Stimulated activated naive CD8-positive, alpha-beta T cell treated with anti-CD3 and anti-CD28 coated beads, Interleukin-15, Interleukin-2, amounts not matched to agents 100 ng/mL and 50 ng/mL, for 24 hours (primary cell): ENCODE measurements at regions not wholly inside any gene's neighbourhood (a gene's known extent, or its start where the extent isn't known, plus 50 kb on each side); places are given as distances from the start of the nearest gene placed in this dataset.
A peak's percentile ranks its signal among the peaks of the same experiment; 100 is the strongest.

Source experiments
- H3K27ac Mint-ChIP-seq: one replicate; pipeline ENCODE4 v1.8.0; 2021; ENCODE audit warnings: mild to moderate bottlenecking, mixed read lengths
- H3K27me3 Mint-ChIP-seq: one replicate; pipeline ENCODE4 v1.8.0; 2021; ENCODE audit warnings: mixed read lengths
- H3K36me3 Mint-ChIP-seq: one replicate; pipeline ENCODE4 v1.8.0; 2021; ENCODE audit warnings: low read depth, mixed read lengths
- H3K4me1 Mint-ChIP-seq: one replicate; pipeline ENCODE4 v1.8.0; 2021; ENCODE audit warnings: low read depth, mixed read lengths
- H3K4me3 Mint-ChIP-seq: one replicate; pipeline ENCODE4 v1.8.0; 2021; ENCODE audit warnings: mild to moderate bottlenecking, mixed read lengths
- H3K9me3 Mint-ChIP-seq: one replicate; pipeline ENCODE4 v1.8.0; 2021; ENCODE audit warnings: mixed read lengths

DNA sequence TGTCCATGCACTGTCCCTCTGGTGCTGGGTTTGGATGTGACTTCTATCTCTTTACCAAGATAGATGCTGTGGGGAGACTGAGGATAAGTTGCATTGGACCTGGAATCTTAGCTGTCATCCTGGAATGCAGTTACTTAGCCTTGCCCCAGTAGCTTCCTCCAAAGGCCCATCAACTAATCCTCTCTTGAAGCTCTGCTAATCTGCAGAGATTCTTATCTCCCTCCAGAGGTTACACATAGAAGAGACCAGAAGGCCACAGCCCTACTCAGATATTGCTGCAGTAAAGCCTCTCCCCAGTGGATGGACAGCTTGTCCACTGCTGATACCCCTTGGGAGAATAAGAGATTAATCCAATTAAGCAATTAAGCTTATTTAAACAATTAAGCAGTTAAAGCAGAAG, 867.2 kb downstream of the BCL11B start:
- H3K4me1 Mint-ChIP-seq, result peaks cover 16% of the 10 kb centered on the region
- no peak overlapping the region for H3K27ac Mint-ChIP-seq
- no peak overlapping the region for H3K4me3 Mint-ChIP-seq
- no peaks in the 10 kb centered on the region for H3K36me3 Mint-ChIP-seq
- no peaks in the 10 kb centered on the region for H3K9me3 Mint-ChIP-seq
- H3K27me3 Mint-ChIP-seq, result no peaks in the 10 kb centered on the region

DNA sequence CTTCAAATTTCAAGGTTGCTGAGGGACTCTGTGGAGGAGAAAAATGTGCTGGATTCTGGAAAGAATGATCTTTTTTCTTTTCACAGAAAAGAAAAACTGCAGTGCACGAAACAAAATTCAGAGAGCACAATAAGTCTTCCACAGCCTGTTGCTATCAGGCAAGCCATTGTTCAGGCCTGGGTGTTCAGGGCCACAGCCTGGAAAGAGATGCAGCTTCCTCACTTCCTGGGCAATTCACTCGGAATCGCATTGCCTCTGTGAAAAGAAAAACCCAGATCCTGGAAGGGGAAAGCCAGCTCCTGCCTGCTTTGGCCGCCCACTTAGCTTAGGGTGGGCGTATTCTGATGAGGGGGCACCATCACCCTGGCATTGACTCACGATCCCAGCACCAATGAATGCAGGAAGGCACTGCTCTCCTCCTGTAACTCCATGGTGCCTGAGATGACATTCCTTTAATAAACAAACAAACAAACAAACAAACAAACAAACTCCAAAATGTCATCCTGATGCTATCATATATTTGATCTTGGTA, 863.9 kb downstream of the BCL11B start:
- Mint-ChIP-seq H3K27ac (peak overlapping the region; percentile 59), H3K4me1 (peaks cover 23% of the 10 kb centered on the region), H3K9me3 (peaks cover 9% of the 10 kb centered on the region), H3K36me3 (no peaks in the 10 kb centered on the region), H3K27me3 (no peaks in the 10 kb centered on the region), H3K4me3 (peak overlapping the region; percentile 28)

DNA sequence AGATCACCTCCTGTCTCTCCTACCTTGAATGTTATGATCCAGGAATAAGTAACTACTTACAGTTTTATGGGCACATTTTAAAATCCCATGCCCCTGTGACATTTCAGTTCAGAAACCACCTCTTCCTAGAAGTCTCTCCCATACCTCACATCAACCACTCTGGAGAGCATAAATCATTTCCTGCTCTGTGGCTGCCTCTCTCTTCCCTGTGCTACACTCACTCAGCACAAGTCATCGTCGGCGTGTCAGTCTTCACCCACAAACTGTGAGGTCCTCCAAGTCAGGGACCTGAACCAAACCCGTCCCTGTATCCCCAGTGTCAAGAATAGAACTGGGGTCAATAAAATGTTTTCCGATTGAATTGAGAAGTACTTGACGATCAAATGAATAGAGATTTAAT, 863.3 kb downstream of the BCL11B start:
- peaks cover 9% of the 10 kb centered on the region for H3K9me3 Mint-ChIP-seq
- H3K4me3 Mint-ChIP-seq, result peak overlapping the region; percentile 28
- peaks cover 23% of the 10 kb centered on the region for H3K4me1 Mint-ChIP-seq
- no peaks in the 10 kb centered on the region for H3K36me3 Mint-ChIP-seq
- H3K27ac Mint-ChIP-seq, result peak overlapping the region; percentile 59
- no peaks in the 10 kb centered on the region for H3K27me3 Mint-ChIP-seq

DNA sequence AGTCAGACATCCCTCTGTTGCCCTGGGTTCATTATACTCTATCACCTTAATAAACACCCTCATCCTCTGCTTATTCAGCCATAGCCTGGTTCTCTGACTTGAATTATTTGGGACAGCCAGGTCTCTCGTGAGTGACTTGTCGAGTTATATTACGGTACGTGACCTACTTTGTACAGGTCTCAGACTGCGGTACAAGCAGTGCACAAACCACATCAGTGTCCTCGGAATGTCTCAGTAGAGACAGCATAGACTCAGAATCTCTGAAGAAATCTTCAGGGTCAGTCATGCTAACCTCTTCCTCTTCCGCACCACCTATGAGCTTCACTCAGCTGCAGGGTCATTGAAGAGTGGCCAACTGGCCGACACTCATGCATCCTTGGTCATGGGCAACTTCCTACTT, 860.8 kb downstream of the BCL11B start:
- no peaks in the 10 kb centered on the region for H3K27me3 Mint-ChIP-seq
- no peaks in the 10 kb centered on the region for H3K36me3 Mint-ChIP-seq
- H3K27ac Mint-ChIP-seq, result no peak overlapping the region
- H3K4me1 Mint-ChIP-seq, result peaks cover 20% of the 10 kb centered on the region
- peaks cover 9% of the 10 kb centered on the region for H3K9me3 Mint-ChIP-seq
- H3K4me3 Mint-ChIP-seq, result no peak overlapping the region

DNA sequence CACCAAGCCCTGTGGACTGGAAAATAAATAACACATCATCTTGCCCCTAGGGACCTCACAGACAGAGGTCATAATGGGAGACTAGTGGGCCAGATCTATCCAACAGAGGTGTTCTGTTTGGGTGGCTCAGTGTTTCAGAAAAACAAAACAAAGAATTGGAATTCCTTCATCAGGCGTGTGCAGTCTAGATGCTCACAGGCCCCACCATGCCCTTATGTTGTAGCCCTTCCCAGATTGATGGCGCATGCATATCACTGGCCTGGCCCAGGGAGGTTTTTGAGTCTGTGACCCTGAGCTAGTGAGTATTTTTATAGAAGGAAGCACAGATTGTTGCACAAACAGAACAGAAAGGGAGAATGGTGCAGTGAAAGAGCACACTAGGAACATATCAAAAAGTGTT, 859.6 kb downstream of the BCL11B start:
- Mint-ChIP-seq H3K36me3 (no peaks in the 10 kb centered on the region), H3K27ac (no peak overlapping the region), H3K4me1 (peaks cover 17% of the 10 kb centered on the region), H3K27me3 (no peaks in the 10 kb centered on the region), H3K4me3 (no peak overlapping the region), H3K9me3 (peaks cover 9% of the 10 kb centered on the region)

DNA sequence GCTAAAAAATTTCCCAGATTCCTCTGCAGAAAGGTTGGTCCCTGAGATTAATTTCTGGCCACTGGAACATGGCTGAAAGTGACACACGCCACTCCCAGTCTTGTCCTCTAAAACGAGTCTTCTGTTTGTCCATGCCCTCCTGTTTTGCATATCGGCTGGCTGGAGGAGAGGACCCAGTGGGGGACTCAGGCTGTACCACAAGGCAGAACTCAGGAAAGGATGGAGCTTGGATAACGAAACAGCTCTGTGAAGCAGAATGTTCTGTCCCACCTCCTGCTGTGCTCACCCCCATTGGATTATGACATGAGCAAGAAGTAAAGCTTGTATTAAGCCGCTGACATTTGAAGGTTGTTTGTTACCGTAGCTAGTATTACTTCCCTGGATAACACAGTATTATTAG, 856.2 kb downstream of the BCL11B start:
- no peak overlapping the region for H3K4me3 Mint-ChIP-seq
- no peaks in the 10 kb centered on the region for H3K27me3 Mint-ChIP-seq
- H3K36me3 Mint-ChIP-seq, result no peaks in the 10 kb centered on the region
- H3K9me3 Mint-ChIP-seq, result peaks cover 9% of the 10 kb centered on the region
- no peak overlapping the region for H3K27ac Mint-ChIP-seq
- peaks cover 4% of the 10 kb centered on the region for H3K4me1 Mint-ChIP-seq

DNA sequence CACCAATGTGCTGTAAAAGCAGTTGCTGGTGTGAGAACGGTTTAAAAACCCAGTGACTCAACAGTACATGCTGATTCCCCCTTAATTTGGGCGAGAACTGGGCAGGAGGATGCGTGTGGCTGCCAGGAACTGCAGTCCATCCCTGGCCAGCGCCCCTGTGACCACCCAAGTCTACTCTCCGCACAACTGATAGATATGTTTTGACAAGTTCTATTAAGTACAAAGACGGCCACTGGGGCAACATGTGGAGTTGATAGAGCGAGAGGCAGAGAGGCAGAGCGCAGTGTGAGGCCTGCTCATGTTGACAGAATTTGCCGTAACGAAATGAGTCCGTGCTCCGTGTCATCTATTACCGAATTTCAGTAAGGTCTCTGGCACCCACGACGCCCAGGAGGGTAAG, 855.0 kb downstream of the BCL11B start:
- Mint-ChIP-seq H3K9me3 (peaks cover 4% of the 10 kb centered on the region), H3K36me3 (no peaks in the 10 kb centered on the region), H3K27ac (no peak overlapping the region), H3K27me3 (no peaks in the 10 kb centered on the region), H3K4me1 (no peaks in the 10 kb centered on the region), H3K4me3 (no peak overlapping the region)

DNA sequence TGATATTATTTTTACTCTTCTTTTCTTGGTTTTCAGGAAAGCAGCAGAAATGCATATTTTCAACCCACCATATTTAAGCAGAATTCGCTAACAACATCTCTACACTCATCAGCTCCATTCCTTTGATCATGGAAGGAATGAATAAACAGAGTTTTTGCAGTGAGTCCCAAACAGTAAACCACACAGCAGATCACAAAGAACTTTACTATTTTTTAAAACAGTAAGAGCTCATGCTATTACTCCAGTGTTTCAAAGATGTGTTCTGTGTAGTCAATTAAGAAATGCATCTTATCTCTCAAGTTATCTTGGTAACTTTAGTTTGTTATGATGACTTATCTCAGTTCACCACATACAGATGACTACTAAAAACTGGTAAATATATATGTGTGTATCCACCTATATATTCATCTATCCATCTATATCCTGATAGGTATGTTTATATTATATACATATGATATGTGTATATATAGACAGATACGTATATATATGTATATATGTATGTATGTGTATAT, 843.5 kb downstream of the BCL11B start:
- Mint-ChIP-seq H3K36me3 (no peaks in the 10 kb centered on the region), H3K4me3 (no peak overlapping the region), H3K4me1 (peaks cover 17% of the 10 kb centered on the region), H3K9me3 (peaks cover 2% of the 10 kb centered on the region), H3K27ac (no peak overlapping the region), H3K27me3 (no peaks in the 10 kb centered on the region)

DNA sequence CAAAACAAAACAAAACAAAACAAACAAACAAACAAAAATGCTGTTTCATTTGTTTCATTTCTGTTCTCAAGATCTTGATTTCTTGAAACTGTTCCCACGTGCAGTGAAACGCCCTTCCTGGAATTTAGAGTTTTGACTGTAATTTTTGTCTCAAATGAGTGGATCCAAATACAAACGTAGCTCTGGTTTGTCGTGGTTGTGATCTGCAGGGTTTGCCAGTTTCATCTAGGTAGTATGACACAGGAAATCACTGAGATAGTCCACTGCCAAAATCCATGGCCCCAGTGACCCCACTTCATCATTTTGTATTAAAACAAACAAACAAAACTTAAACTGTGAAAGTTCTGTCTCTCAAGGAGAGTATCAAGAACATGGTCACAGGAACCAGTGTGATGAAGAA, 838.6 kb downstream of the BCL11B start:
- Mint-ChIP-seq H3K9me3 (peaks cover 26% of the 10 kb centered on the region), H3K4me3 (no peak overlapping the region), H3K27ac (no peak overlapping the region), H3K4me1 (peaks cover 18% of the 10 kb centered on the region), H3K27me3 (no peaks in the 10 kb centered on the region), H3K36me3 (no peaks in the 10 kb centered on the region)

DNA sequence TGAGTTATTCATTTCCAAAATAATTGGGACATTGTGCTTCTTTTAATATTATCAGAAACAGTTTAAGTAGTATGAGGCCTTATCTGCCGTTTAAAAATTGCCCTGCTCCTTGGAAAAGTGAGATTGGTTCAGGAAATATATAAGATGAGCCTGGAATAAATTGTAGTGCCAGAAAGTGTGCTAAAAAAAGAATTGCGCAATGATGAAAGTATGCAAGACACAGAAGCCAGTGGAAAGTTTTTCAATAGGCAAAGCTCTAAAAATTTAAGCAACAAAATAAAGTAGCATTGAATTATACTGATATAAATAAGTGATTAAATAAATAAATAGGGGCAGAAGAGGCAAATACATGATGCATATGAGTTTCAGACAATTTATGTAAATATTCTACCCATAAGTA, 834.9 kb downstream of the BCL11B start:
- H3K27me3 Mint-ChIP-seq, result no peaks in the 10 kb centered on the region
- peaks cover 34% of the 10 kb centered on the region for H3K9me3 Mint-ChIP-seq
- no peaks in the 10 kb centered on the region for H3K36me3 Mint-ChIP-seq
- H3K27ac Mint-ChIP-seq, result no peak overlapping the region
- H3K4me1 Mint-ChIP-seq, result peaks cover 14% of the 10 kb centered on the region
- H3K4me3 Mint-ChIP-seq, result no peak overlapping the region

DNA sequence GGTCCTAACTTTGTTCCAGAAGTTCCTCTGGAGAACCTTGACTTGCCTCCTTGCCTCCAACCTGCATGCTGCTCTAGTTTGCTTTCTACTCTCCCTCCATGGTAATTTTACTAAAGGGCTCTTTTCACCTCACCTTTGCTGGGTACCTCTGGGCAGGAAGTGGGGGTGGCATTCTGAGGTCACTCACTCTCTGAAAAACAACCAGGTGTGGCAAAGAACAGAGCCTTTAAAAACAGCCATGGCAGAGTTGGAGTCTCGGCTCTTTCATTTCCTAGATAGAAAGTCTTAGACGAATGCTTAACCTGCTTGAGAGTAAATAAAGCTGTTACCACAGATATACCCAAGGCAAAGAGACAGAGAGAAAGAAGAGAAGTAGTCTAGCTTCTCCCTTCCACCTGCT, 827.9 kb downstream of the BCL11B start:
- Mint-ChIP-seq H3K4me1 (peaks cover 27% of the 10 kb centered on the region), H3K36me3 (no peaks in the 10 kb centered on the region), H3K27ac (no peak overlapping the region), H3K4me3 (no peak overlapping the region), H3K9me3 (peaks cover 6% of the 10 kb centered on the region), H3K27me3 (no peaks in the 10 kb centered on the region)

DNA sequence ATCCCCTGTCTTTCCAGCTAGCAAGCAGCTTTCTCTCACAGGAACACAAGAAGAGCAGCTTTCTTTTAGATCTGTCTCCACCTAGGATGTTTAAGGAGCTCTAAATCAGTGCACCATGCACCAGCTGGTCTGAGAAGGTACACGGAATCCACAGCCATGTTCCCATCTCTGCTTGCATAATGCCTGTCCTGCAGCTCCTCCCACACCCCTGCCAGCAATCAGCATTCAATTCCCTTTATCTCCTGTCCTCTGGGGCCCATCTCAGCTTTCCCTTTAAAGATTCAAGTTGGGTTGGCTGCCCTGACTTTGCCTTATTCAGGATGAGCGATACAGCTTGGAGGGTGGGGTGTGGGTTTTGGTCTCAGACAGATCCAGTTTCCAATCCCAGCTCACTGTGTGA, 826.3 kb downstream of the BCL11B start:
- Mint-ChIP-seq H3K9me3 (peaks cover 1% of the 10 kb centered on the region), H3K4me1 (peaks cover 27% of the 10 kb centered on the region), H3K27me3 (no peaks in the 10 kb centered on the region), H3K4me3 (no peak overlapping the region), H3K27ac (no peak overlapping the region), H3K36me3 (no peaks in the 10 kb centered on the region)

DNA sequence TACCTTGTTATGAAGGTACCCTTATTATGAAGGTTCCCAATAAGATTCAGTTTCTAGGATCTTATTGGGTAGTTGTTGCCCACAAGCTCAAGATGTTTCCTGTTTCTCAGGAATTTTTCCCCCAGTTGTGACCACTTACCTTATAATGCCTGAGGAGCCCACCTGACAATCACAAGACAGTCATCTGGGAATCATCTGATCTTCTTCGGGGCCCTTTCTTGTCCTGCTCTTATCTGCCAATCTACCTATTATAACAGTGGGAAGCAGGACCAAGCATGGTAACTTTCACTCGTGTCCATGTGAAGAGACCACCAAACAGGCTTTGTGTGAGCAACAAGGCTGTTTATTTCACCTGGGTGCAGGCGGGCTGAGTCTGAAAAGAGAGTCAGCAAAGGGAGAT, 825.5 kb downstream of the BCL11B start:
- H3K27me3 Mint-ChIP-seq, result no peaks in the 10 kb centered on the region
- H3K9me3 Mint-ChIP-seq, result no peaks in the 10 kb centered on the region
- no peaks in the 10 kb centered on the region for H3K36me3 Mint-ChIP-seq
- peaks cover 27% of the 10 kb centered on the region for H3K4me1 Mint-ChIP-seq
- H3K4me3 Mint-ChIP-seq, result no peak overlapping the region
- no peak overlapping the region for H3K27ac Mint-ChIP-seq

DNA sequence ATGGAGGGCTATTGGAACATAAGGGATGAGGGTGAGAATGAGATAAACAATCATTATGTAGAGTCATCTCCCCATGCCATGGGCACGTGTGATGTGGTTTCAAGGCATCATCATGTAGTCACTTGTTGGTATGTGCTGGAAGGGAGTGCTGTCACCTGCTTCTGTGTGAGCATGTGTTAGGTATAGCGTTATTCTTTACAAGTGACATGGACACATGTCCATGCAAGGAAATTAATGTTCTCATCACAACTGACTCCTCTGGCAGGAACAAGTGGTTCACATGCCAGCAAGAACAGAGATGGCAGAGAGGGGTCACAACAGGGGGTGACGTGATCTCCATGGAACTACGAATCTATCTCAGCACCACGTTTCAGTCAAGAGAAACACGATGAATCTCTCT, 815.8 kb downstream of the BCL11B start:
- Mint-ChIP-seq H3K9me3 (peaks cover 9% of the 10 kb centered on the region), H3K27me3 (no peaks in the 10 kb centered on the region), H3K36me3 (no peaks in the 10 kb centered on the region), H3K4me3 (no peak overlapping the region), H3K4me1 (no peaks in the 10 kb centered on the region), H3K27ac (no peak overlapping the region)

DNA sequence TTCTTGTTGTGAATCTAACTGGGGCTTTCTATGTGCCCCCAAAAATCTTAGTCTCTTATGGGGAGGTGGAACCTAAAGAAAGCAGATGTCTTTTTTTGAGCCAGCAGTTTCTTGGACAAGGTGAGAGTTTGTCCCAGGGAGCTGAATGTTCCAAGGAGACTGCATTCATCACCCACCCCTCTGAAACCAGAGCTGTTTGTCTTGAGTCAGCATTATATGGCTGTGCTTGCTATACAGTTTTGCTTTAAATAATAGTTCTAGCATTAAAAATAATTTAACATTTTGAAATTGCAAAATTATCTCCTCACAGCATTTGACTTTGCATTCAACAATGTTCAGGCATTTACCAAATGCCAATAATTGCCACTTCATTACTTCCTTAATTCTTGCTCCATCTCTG, 813.3 kb downstream of the BCL11B start:
- Mint-ChIP-seq H3K27me3 (no peaks in the 10 kb centered on the region), H3K4me3 (no peak overlapping the region), H3K36me3 (no peaks in the 10 kb centered on the region), H3K9me3 (peaks cover 5% of the 10 kb centered on the region), H3K27ac (no peak overlapping the region), H3K4me1 (no peaks in the 10 kb centered on the region)

DNA sequence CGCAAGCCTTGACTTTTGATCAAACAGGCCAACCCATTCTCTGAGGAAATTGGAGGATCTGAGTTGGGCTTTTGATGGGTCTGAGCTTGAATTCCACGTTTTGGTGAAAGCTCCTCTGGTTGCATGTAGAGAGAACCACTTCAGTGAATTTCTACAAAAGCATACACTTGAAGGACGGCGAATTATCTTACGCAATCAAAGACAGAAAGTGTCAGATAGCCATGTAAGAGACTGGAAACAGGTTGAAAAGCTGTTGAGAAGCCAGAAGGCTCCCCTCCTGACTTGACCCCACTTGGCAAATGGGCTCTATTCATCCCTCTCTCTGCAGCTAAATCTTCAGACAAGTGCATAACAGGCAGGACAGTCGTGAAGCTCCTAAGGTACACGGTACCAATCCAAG, 809.1 kb downstream of the BCL11B start:
- Mint-ChIP-seq H3K4me3 (no peak overlapping the region), H3K36me3 (no peaks in the 10 kb centered on the region), H3K27ac (no peak overlapping the region), H3K4me1 (no peaks in the 10 kb centered on the region), H3K27me3 (no peaks in the 10 kb centered on the region), H3K9me3 (peaks cover 5% of the 10 kb centered on the region)
